SK-N-MC (cell line): ENCODE measurements at regions not wholly inside any gene's neighbourhood (a gene's known extent, or its start where the extent isn't known, plus 50 kb on each side); places are given as distances from the start of the nearest gene placed in this dataset.
"Not testable (repeated sequence)": the region's sequence is repeated elsewhere in the genome, so short reads cannot be mapped to it uniquely, and the experiment has no call there.

Experiments
- DNase-seq: peaks from one replicate; pipeline ENCODE4 v3.0.0-alpha.2; 2011; ENCODE audit warnings: low read depth, low spot score
- H3K27ac ChIP-seq: fragments of 200-600 bp; sonication (generic); 2 replicates; pipeline ENCODE4 v1.5.1; 2016; ENCODE audit warnings: mixed run types
- H3K36me3 ChIP-seq: fragments of 200-600 bp; sonication (generic); 2 replicates; pipeline ENCODE4 v1.6.1; 2017; ENCODE audit warnings: antibody characterized with exemption, low read length, mixed read lengths; ENCODE audit not compliant: insufficient read depth
- H3K4me3 ChIP-seq: fragments of 200-600 bp; sonication (generic); 2 replicates; pipeline ENCODE4 v1.5.1; 2016
- H3K9ac ChIP-seq: fragments of 200-600 bp; sonication (generic); 2 replicates; pipeline ENCODE4 v1.8.0; 2017; ENCODE audit warnings: mixed run types, mixed read lengths; ENCODE audit not compliant: insufficient read length
- H3K9me3 ChIP-seq: fragments of 200-600 bp; sonication (generic); 2 replicates; pipeline ENCODE4 v1.6.1; 2017; ENCODE audit warnings: low read depth, mild to moderate bottlenecking, antibody characterized with exemption, low read length, moderate library complexity, mixed read lengths
- EZH2 ChIP-seq: fragments of 200-600 bp; sonication (generic); IDR thresholded peaks from one replicate; pipeline ENCODE4 v1.6.1; 2017; ENCODE audit warnings: antibody characterized with exemption
- FOXP2 ChIP-seq: optimal IDR thresholded peaks from 2 replicates; pipeline ENCODE3; 2011; ENCODE audit warnings: mild to moderate bottlenecking, moderate library complexity; ENCODE audit not compliant: insufficient read depth; ENCODE audit errors: extremely low read length, control extremely low read depth
- POLR2AphosphoS5 ChIP-seq: IDR thresholded peaks from 2 replicates; pipeline ENCODE4 v1.6.1; 2012; ENCODE audit warnings: mild to moderate bottlenecking, low read depth, low read length, borderline replicate concordance

DNA sequence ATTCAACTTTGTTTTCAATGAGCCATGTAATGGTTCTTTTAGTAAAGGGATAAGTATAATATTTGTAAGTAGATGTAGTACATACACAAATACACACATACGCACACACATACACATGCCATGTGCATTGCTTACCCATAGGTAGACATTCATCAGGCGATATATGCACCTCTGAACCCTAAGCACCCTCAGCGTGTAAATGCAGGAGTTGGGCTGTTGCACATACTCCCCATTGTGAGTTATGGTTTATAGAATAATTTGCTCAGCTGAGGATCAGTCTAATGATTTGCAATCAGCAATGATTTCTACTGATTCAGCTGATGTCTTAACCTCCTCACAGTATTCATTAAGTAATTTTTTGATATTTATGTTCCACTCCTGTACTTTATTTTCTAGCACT is 217.6 kb upstream of the ETAA1 start:
- TF ChIP-seq POLR2AphosphoS5 (no peak), FOXP2 (no peak), EZH2 (no peak)
- H3K36me3 ChIP-seq = no peaks in the 10 kb centered on the region
- H3K9me3 ChIP-seq = no peaks in the 10 kb centered on the region
- H3K4me3 ChIP-seq = no peak overlapping the region
- no peak overlapping the region for H3K9ac ChIP-seq
- no peak overlapping the region for H3K27ac ChIP-seq
- DNase-seq = no peak

DNA sequence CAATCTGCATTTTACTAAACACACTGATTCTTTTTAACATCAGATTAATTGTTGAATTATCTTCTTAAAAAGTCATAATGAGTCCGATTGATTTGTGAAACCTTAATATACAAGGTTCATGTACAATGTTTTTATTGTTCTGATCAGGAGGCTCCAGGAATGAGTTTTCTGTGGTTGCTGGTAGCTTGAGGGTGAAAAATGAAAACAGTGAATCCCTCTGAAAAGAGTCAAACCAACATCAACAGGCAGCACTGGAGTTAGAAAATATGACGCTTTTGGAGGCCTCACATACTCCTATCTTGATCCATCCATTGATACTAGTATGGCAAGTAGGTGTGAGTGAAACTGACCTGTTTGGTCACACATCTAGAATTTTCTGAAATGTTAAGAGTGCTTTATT is 216.3 kb upstream of the ETAA1 start:
- DNase-seq = no peak
- H3K36me3 ChIP-seq = no peaks in the 10 kb centered on the region
- no peak overlapping the region for H3K9ac ChIP-seq
- H3K27ac ChIP-seq = no peak overlapping the region
- TF ChIP-seq EZH2 (no peak), FOXP2 (no peak), POLR2AphosphoS5 (no peak)
- no peaks in the 10 kb centered on the region for H3K9me3 ChIP-seq
- H3K4me3 ChIP-seq = no peak overlapping the region

DNA sequence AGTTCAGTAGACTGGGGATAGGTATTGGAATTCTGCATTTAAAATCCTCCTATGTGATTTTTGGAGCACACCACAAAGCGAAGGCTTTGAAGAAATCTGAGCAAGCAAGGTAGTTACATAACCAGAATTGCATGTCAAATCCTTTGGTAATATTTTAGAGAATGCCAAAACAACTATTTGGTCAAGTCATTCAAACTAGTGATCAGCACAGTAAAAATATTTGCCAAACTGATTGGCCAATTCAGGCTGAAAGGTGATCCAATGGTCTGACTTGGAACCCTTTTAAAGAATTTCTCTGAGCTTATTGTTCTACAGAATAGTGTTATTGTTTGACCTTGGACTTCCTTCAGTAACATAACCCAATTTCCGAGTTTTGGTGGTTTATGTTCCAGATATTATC is 214.2 kb upstream of the ETAA1 start:
- DNase-seq = no peak
- TF ChIP-seq FOXP2 (no peak), EZH2 (no peak), POLR2AphosphoS5 (no peak)
- H3K9ac ChIP-seq = no peak overlapping the region
- H3K36me3 ChIP-seq = no peaks in the 10 kb centered on the region
- H3K27ac ChIP-seq = no peak overlapping the region
- no peak overlapping the region for H3K4me3 ChIP-seq
- H3K9me3 ChIP-seq = no peaks in the 10 kb centered on the region

DNA sequence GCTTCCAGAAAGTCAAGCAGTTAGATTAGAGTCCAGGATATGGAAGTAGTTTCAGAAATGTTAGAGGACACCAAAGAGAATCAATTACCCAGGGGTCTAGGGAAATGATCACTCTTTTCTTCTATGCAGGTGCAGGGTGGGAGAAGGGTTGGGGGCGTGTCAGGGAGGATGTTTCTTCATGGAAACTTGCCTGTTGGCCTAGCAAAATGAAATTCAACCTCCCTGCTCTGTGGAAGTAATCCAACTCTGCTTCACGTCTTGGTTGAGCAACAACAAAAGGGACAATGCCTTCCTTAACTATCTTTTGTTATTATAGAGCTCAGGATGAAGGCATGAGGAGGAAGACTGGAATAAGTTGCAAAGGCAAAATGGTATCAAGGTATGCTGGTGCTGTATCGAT is 210.8 kb upstream of the ETAA1 start:
- no peaks in the 10 kb centered on the region for H3K36me3 ChIP-seq
- no peak overlapping the region for H3K27ac ChIP-seq
- no peak for TF ChIP-seq EZH2
- TF ChIP-seq FOXP2 = no peak
- TF ChIP-seq POLR2AphosphoS5 = no peak
- no peak for DNase-seq
- no peak overlapping the region for H3K9ac ChIP-seq
- no peaks in the 10 kb centered on the region for H3K9me3 ChIP-seq
- H3K4me3 ChIP-seq = no peak overlapping the region

DNA sequence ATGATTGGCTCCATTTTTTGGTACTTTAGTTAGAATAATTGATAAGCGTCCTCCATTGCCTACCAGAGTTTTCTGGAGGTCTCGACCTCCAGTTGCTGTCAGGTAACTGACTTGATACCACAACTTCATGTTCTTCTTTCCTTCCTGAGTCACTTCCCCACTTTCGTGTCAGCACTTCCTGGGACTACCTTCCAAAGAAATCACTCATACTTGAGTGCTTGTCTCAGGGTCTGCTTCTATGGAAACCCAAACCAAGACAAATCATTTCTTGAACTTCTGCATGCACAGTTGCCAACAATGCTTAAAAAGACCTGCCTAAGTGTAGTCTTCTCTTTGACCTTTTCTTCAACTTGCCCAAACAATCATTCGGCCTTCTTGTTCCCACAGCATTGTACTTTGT is 210.3 kb upstream of the ETAA1 start:
- Histone ChIP-seq H3K36me3 (no peaks in the 10 kb centered on the region), H3K9ac (no peak overlapping the region), H3K9me3 (no peaks in the 10 kb centered on the region), H3K4me3 (no peak overlapping the region), H3K27ac (no peak overlapping the region)
- no peak for DNase-seq
- no peak for TF ChIP-seq EZH2
- no peak for TF ChIP-seq FOXP2
- TF ChIP-seq POLR2AphosphoS5 = no peak

DNA sequence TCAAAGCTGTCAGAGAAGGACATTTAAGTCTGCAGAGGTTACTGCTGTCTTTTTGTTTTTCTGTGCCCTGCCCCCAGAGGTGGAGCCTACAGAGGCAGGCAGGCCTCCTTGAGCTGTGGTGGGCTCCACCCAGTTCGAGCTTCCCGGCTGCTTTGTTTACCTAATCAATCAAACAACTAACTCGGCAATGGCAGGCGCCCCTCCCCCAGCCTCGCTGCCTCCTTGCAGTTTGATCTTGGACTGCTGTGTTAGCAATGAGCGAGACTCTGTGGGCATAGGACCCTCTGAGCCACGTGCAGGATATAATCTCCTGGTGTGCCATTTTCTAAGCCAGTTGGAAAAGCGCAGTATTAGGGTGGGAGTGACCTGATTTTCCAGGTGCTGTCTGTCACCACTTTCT is 201.8 kb upstream of the ETAA1 start:
- not testable (repeated sequence) for H3K9ac ChIP-seq, H3K27ac ChIP-seq, H3K4me3 ChIP-seq, H3K9me3 ChIP-seq, DNase-seq, H3K36me3 ChIP-seq

DNA sequence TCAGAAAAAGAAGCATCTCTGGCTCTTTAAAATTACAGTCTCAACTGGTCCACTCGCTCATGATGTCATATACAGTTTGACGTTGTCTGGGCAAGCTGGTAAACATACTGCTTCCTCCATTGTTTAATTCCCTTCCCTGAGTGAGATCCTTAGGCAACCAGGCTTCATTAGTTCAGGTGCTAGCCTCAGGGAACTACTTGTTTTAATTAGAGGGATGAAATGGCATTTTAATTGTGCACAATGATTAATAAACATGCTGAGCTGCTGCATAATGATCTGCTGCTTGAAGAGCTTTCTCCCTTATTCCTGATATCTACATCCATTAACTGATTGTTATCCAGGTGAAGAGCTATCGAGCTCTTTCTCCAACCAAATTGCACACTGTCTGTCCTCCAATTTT is 195.6 kb upstream of the ETAA1 start:
- Histone ChIP-seq H3K36me3 (no peaks in the 10 kb centered on the region), H3K4me3 (no peak overlapping the region), H3K27ac (no peak overlapping the region), H3K9me3 (no peaks in the 10 kb centered on the region), H3K9ac (no peak overlapping the region)
- DNase-seq = no peak
- no peak for TF ChIP-seq FOXP2
- no peak for TF ChIP-seq POLR2AphosphoS5
- no peak for TF ChIP-seq EZH2

DNA sequence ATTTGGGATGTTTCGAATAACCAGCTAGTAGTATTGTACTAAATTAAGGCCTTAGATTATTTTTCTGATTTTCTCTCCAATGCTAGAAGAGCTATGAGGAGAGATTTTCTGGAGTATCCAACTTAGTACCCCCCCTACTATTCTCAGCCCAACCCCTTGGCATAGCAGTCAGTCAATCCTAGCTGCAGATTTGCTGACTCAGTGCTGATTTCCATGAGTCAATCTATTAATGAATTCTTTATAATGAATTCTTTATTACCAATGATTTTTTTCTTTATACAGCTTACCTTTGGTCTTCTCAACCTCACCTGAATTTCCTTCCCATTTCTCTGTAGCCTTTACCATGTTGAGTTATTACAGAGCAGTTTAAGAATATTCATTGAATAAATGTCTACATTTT is 192.8 kb upstream of the ETAA1 start:
- Histone ChIP-seq H3K4me3 (no peak overlapping the region), H3K9ac (no peak overlapping the region), H3K36me3 (no peaks in the 10 kb centered on the region), H3K9me3 (no peaks in the 10 kb centered on the region), H3K27ac (no peak overlapping the region)
- no peak for DNase-seq
- TF ChIP-seq FOXP2 = no peak
- TF ChIP-seq POLR2AphosphoS5 = no peak
- no peak for TF ChIP-seq EZH2

DNA sequence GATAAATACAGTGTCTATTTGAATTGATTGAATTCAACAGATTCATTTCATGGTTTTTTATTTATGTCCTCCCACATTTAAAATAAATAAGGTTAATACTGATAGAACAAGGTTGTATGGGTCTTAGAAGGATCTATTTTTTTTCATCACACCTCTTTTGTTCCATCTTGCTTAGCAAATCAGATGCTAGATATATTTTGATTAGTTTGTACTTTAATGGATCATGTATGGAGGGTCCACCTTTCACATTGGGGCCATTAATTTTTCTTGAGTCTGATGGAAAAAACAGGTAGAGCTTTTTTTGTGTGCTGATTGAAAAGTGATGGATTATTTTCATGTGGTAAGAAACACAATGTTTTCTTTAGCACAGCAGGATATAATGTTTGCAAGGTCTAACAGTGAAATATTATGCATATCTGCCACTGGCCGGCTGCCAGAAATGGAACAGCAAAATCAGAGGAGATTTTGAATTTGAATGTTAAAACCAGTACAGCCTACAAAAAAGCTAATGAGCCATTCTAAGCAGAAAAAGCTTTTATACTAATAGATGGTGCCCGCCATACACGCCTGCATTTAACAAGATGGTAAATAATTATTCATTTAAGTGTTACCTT is 188.1 kb upstream of the ETAA1 start:
- Histone ChIP-seq H3K36me3 (no peaks in the 10 kb centered on the region), H3K9me3 (no peaks in the 10 kb centered on the region), H3K4me3 (0 out of 2 replicates have a peak overlapping the region, but pooled peaks have one; percentile 30), H3K27ac (peak overlapping the region; percentile 76), H3K9ac (no peak overlapping the region)
- TF ChIP-seq EZH2 (no peak), FOXP2 (no peak), POLR2AphosphoS5 (no peak; the same call in 1 of the 2 replicates)
- DNase-seq = peak; percentile 77

DNA sequence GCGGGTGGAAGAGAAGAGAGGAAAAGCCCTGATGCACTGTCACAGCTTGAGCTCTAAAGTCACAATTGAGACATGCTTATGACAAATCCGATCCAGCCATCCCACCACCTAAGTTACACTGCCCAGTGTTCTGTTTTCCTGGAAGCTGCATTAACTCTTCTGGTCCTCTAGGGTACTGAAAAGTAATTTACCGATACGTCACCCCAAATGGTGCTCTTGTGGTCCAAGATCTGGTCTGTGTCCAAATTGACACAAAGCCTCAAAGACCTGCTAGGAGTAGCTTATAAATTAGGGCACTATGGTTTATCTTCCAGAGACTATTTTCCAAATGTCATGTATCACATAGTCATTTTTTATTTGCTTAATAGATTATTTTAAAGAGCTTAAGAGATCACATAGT is 186.7 kb upstream of the ETAA1 start:
- no peak overlapping the region for H3K9ac ChIP-seq
- no peak overlapping the region for H3K4me3 ChIP-seq
- no peak for DNase-seq
- H3K9me3 ChIP-seq = no peaks in the 10 kb centered on the region
- TF ChIP-seq POLR2AphosphoS5 = no peak
- no peak for TF ChIP-seq EZH2
- TF ChIP-seq FOXP2 = no peak
- no peak overlapping the region for H3K27ac ChIP-seq
- no peaks in the 10 kb centered on the region for H3K36me3 ChIP-seq
